ENCODE measurements at regions not wholly inside any gene's neighbourhood (a gene's known extent, or its start where the extent isn't known, plus 50 kb on each side); places are given as distances from the start of the nearest gene placed in this dataset.

GRCh38 chr9:135360617-135361016 lies 119.0 kb upstream of the PPP1R26 start:
- TF ChIP-seq CTCF (IDR thresholded peaks at IDR 0.05) (no peak), EZH2 (IDR thresholded peaks at IDR 0.05; ENCODE audit: borderline replicate concordance, insufficient read depth, low read depth, low read length, poor library complexity, severe bottlenecking) (no peak)
